NB4 (cell line): ENCODE measurements at regions not wholly inside any gene's neighbourhood (a gene's known extent, or its start where the extent isn't known, plus 50 kb on each side); places are given as distances from the start of the nearest gene placed in this dataset.

Source experiments
- DNase-seq: peaks from one replicate; pipeline ENCODE4 v3.0.0; 2010; ENCODE audit warnings: low read depth
- H3K4me3 ChIP-seq: one replicate; pipeline ENCODE4 v1.5.1; 2011; ENCODE audit warnings: mild to moderate bottlenecking, low read depth, low read length, moderate library complexity
- CTCF ChIP-seq: IDR thresholded peaks from one replicate; pipeline ENCODE4 v1.5.1; 2012; ENCODE audit warnings: low read depth, low read length
- MAX ChIP-seq: IDR thresholded peaks from 2 replicates; pipeline ENCODE4 v1.6.1; 2011; ENCODE audit warnings: low read depth, low read length
- MYC ChIP-seq: IDR thresholded peaks from 2 replicates; pipeline ENCODE4 v1.6.1; 2011; ENCODE audit warnings: low read depth, low read length
- POLR2A ChIP-seq: IDR thresholded peaks from 2 replicates; pipeline ENCODE4 v1.6.1; 2011; ENCODE audit warnings: mild to moderate bottlenecking; ENCODE audit not compliant: insufficient read length; ENCODE audit errors: extremely low read depth

GRCh38 chr7:34497153-34497777 lies 160.8 kb upstream of the NPSR1 start:
- peak; percentile 6 for DNase-seq
- H3K4me3 ChIP-seq: no peak overlapping the region
- no peak for TF ChIP-seq MYC
- TF ChIP-seq MAX: no peak
- TF ChIP-seq CTCF: peak; percentile 48

- no peak for DNase-seq
- no peak for TF ChIP-seq MAX
- TF ChIP-seq POLR2A: no peak
- TF ChIP-seq CTCF: no peak
- TF ChIP-seq MYC: no peak
- H3K4me3 ChIP-seq: no peak overlapping the region
Measured at GRCh38 chr7:34501156-34501555, 156.9 kb upstream of the NPSR1 start.

GRCh38 chr7:34507191-34507590 lies 150.8 kb upstream of the NPSR1 start:
- TF ChIP-seq CTCF (no peak), MAX (no peak), MYC (no peak), POLR2A (no peak)
- no peak overlapping the region for H3K4me3 ChIP-seq
- no peak for DNase-seq

- no peak overlapping the region for H3K4me3 ChIP-seq
- TF ChIP-seq MAX (no peak), CTCF (no peak), POLR2A (no peak), MYC (no peak)
- DNase-seq: no peak
Measured at GRCh38 chr7:34523226-34523918, 134.6 kb upstream of the NPSR1 start.

GRCh38 chr7:34530259-34530658 lies 127.8 kb upstream of the NPSR1 start:
- TF ChIP-seq POLR2A (no peak), MYC (no peak), MAX (no peak), CTCF (no peak)
- H3K4me3 ChIP-seq: no peak overlapping the region
- no peak for DNase-seq
